ENCODE measurements at regions not wholly inside any gene's neighbourhood (a gene's known extent, or its start where the extent isn't known, plus 50 kb on each side); places are given as distances from the start of the nearest gene placed in this dataset.

GRCh38 chr9:134214386-134214765, 50.0 kb upstream of the RNU6ATAC start:
- DNase-seq (ENCODE audit: low read depth, low spot score), result no peak

GRCh38 chr9:134214766-134215419, 50.5 kb upstream of the RNU6ATAC start:
- DNase-seq (ENCODE audit: low read depth, low spot score), result no peak

DNA sequence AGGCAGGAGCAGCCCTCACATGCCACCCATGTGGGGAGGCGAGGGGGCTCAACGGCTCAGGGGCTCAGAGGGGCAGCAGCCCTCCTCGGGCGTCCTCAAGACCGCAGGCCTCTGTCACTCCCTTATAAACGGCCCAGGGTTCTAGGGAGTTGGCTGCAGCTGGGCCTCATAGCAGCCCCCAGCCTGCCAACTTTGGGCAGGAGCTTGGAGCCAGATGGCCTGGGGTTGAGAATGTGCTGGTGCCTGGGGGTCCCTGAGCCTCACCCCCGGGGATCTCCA, 51.0 kb upstream of the RNU6ATAC start:
- no peak for DNase-seq (ENCODE audit: low read depth, low spot score)

GRCh38 chr9:134215699-134216448, 51.5 kb upstream of the RNU6ATAC start:
- DNase-seq (ENCODE audit: low read depth, low spot score), result peak; percentile 63

DNA sequence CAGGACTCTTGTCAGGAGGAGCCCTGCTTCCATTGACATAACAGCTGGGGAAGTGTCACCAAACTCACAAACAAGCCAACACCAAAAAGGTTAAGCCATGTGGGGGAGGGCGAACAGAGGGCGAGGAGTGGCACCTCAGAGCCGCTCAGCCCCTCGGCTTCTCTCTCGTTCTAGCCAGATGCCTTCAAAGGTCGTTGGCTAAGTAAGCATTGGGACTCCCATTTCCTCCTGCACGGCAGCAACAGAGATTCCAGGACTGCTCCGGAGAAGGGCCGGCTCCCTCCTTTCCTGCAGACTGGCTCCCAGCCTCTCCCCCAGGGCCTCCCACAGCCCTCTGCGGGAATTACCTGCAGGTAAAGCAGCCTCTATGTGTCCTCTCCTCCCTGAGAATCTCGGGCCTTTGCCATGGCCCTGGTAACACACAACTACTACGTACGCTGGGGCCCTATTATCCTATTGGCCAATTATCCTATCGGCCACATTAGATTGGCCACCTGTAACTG, 52.1 kb upstream of the RNU6ATAC start:
- DNase-seq (ENCODE audit: low read depth, low spot score), result no peak

- no peak for DNase-seq (ENCODE audit: low read depth, low spot score)
Observed at GRCh38 chr9:134216961-134217360, 52.6 kb upstream of the RNU6ATAC start.

- DNase-seq (ENCODE audit: low read depth, low spot score), result no peak
Observed at GRCh38 chr9:134217431-134218210, 53.3 kb upstream of the RNU6ATAC start.

DNA sequence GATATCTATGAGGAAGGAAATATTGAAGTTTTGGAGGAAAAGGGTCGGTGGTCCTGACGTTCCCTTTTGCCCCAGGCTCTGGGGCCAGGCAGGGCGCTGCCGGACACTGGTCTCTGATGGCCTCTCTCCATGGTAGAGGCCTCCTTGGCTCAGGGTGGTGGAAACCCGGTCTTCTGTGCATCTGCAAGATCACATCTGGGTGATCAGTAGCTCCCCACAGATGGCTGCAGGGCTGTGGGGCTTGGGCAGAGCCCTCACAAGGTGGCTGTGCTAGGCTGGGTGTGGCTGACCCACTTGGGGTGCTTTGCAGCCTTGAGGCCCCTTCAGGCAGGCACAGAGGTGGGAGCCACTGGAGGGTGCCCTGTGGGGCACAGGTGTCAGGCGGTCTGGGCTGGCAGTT, 53.9 kb upstream of the RNU6ATAC start:
- DNase-seq (ENCODE audit: low read depth, low spot score), result no peak

GRCh38 chr9:134219646-134220060, 55.3 kb upstream of the RNU6ATAC start:
- no peak for DNase-seq (ENCODE audit: low read depth, low spot score)

- no peak for DNase-seq (ENCODE audit: low read depth, low spot score)
Observed at GRCh38 chr9:134220311-134220710, 55.9 kb upstream of the RNU6ATAC start.

GRCh38 chr9:134221273-134222017, 57.1 kb upstream of the RNU6ATAC start:
- DNase-seq (ENCODE audit: low read depth, low spot score), result no peak

GRCh38 chr9:134222018-134222573, 57.7 kb upstream of the RNU6ATAC start:
- DNase-seq (ENCODE audit: low read depth, low spot score), result no peak

GRCh38 chr9:134223091-134223490, 58.7 kb upstream of the RNU6ATAC start:
- no peak for DNase-seq (ENCODE audit: low read depth, low spot score)

DNA sequence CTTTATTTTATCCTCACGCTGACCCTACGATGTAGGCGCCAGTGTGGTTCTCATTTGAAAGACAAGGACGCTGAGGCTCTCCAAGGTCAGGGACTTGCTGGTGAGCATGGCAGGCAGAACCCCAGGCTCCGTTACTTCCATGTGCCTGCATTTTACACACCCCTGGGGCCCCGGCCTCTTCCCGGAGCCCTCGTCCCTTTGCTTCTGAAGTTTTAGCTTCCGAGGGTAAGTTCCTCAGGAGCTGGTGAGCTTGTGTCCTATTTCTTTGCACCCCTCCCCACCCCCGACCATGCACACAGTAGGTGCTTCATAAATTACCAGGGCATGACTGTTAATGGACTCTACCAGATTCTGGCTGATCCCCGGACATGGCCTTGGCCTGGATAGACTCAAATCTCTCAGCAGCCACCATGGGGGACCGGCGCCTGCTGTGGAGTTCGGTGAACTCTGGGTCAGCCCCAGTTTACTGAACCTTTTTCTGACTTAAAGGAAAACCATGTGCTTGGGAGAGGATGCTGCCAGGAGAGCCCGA, 59.3 kb upstream of the RNU6ATAC start:
- DNase-seq (ENCODE audit: low read depth, low spot score), result no peak

GRCh38 chr9:134224127-134224526, 59.8 kb upstream of the RNU6ATAC start:
- DNase-seq (ENCODE audit: low read depth, low spot score), result no peak

GRCh38 chr9:134224567-134225093, 60.3 kb upstream of the RNU6ATAC start:
- no peak for DNase-seq (ENCODE audit: low read depth, low spot score)

DNA sequence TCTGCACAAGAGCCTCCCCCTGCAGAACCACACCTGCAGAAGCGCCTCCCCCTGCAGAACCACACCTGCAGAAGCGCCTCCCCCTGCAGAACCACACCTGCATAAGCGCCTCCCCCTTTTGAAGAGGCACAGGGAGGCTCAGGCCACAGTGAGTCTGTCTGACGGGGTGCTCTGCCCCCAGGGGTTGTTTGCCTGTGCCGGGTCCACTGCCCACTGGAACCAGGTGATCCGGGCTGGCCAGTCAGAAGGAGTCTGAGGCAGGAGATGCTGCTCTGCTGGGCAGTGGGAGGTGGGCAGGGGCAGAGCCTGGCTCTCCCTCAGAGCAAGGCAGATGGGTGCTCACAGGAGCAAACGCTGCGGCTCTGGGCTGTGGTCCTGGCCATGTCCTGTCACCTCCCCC, 60.8 kb upstream of the RNU6ATAC start:
- no peak for DNase-seq (ENCODE audit: low read depth, low spot score)

DNA sequence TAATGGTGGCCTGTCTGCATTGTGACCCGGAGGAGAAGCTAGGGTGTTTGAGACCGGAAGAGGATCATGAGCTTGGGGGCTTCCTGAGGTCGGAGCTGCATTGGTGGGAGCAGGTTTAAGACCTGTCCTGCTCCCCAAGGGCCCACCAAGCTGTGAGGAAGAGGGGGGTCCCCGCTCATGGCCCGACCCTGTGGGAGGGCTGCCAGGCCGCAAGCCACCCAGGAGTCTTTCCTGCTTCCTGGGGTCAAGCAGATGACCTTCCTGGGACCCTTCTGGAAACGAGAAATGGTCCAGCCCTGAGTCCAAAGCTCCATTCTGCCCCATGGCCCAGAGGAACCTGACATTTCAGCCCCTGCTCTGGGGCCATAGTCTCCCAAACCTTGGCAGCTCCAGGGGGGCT, 61.5 kb upstream of the RNU6ATAC start:
- DNase-seq (ENCODE audit: low read depth, low spot score), result no peak

DNA sequence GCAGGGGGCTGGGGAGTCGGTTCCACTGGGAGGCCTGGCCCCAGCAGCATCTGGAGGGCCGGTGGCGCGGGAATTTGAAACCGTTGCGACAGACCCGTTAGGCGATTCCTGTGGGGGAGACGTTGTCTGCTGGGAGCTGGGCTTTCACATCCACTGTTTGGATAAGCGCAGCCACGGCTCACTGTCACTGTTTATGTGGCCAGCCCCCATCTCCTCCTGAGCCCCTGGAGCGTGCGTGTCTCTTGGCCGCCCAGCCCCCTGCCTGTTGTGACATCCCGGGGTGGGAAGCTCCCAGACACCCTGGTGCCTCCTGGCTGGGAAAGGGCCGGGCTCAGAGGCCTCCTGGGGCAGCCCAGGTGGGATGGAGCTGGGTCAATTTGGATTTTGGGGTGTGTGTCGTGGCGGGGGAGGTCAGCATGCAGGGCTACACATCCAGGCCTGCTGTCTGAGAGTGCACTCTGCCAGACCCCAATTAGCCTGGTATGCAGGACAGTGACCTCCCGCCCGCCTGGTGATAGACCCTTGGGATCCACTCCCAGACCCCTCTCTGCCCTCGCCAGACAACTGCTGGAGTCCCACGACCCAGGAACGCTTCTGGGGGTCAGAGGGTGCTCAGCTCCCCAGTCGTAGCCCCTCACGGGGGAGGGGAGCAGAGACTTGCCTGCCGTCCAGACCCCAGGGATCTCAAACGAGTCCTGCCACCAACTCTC, 62.0 kb upstream of the RNU6ATAC start:
- no peak for DNase-seq (ENCODE audit: low read depth, low spot score)
